ENCODE measurements at regions not wholly inside any gene's neighbourhood (a gene's known extent, or its start where the extent isn't known, plus 50 kb on each side); places are given as distances from the start of the nearest gene placed in this dataset.

GRCh38 chr2:111653913-111654312, 230.1 kb downstream of the ANAPC1 start:
- TF ChIP-seq CTCF (IDR thresholded peaks at IDR 0.05 in 2 of 3, conservative IDR thresholded peaks at IDR 0.05 in 1 of 3; ENCODE audit: borderline replicate concordance in 1 of 3, insufficient read depth in 1 of 3, low read depth in 2 of 3, low read length in 2 of 3) (no peak), POLR2AphosphoS5 (IDR thresholded peaks at IDR 0.05; ENCODE audit: low read depth, low read length) (no peak), POLR2A (IDR thresholded peaks at IDR 0.05; ENCODE audit: borderline replicate concordance, extremely low read depth, insufficient read depth, insufficient read length) (no peak), EZH2 (IDR thresholded peaks at IDR 0.05) (no peak), SP1 (IDR thresholded peaks at IDR 0.05; ENCODE audit: low read depth) (no peak)

Data from HCT116 (cell line).